Activated CD8-positive, alpha-beta memory T cell treated with anti-CD3 and anti-CD28 coated beads, Interleukin-2, amount 10 ng/mL, durations not matched to agents 7 days and 5 days (primary cell): ENCODE measurements at regions not wholly inside any gene's neighbourhood (a gene's known extent, or its start where the extent isn't known, plus 50 kb on each side); places are given as distances from the start of the nearest gene placed in this dataset.

ENCODE experiments used
- ATAC-seq: fragments of 150-1000 bp; cut with Tn5 transposase; one replicate; pipeline ENCODE4 v1.10.0; 2021; ENCODE audit warnings: moderate library complexity
- CTCF ChIA-PET: fragments of 350-600 bp; sonication (Branson Sonifier 250); formaldehyde crosslinking; loops from one replicate; lab custom pipeline; 2021; ENCODE audit warnings: antibody characterized with exemption; lab: Charles Lee
- DNase-seq: peaks from one replicate; pipeline ENCODE4 v3.0.0-alpha.2; 2020
- H3K27ac Mint-ChIP-seq: one replicate; pipeline ENCODE4 v1.8.0; 2021; ENCODE audit warnings: mild to moderate bottlenecking, mixed read lengths
- H3K27me3 Mint-ChIP-seq: one replicate; pipeline ENCODE4 v1.8.0; 2021; ENCODE audit warnings: mixed read lengths
- H3K36me3 Mint-ChIP-seq: one replicate; pipeline ENCODE4 v1.8.0; 2021; ENCODE audit warnings: mild to moderate bottlenecking, mixed read lengths
- H3K4me1 Mint-ChIP-seq: one replicate; pipeline ENCODE4 v1.8.0; 2021; ENCODE audit warnings: mixed read lengths
- H3K4me3 Mint-ChIP-seq: one replicate; pipeline ENCODE4 v1.8.0; 2021; ENCODE audit warnings: mild to moderate bottlenecking, moderate library complexity, mixed read lengths
- H3K9me3 Mint-ChIP-seq: one replicate; pipeline ENCODE4 v1.8.0; 2022; ENCODE audit warnings: low read depth, mixed read lengths

DNA sequence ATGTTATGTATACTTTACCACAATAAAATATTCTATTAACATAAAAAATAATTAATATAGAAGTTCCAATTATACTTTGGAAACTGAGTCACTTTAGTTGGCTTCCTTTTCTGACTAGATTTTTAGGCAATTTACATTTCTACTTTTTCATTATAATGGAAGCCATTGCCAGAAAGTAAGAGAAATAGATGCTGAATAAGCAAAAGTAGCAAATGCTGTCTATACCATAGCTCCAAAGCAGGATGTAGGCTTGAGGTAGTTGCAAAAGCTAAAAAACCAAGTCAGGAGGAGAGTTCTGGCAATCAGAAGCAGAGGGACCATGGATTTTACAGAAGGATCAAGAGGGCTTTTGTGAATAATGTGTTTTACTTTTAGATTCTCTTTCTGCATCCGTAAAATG, 262.4 kb upstream of the TMEM229A start:
- no peaks in the 10 kb centered on the region for H3K4me1 Mint-ChIP-seq
- no peaks in the 10 kb centered on the region for H3K36me3 Mint-ChIP-seq
- DNase-seq = no peak

DNA sequence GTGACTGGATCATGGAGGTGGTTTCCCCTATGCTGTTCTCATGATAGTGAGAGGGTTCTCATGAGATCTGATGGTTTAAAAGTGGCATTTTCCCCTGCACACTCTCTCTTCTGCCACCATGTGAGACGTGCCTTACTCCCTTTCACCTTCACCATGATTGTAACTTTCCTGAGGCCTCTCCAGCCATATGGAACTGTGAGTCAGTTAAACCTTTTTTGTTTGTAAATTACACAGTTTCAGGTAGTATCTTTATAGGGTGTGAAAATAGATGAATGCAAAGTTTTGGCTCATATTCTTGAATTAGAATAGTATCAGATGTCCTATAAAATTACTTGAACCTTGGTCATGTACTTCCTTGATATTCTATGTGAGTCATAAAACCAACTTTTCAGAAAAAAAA, 252.1 kb upstream of the TMEM229A start:
- Mint-ChIP-seq H3K27ac (no peak overlapping the region), H3K4me1 (no peaks in the 10 kb centered on the region), H3K9me3 (no peaks in the 10 kb centered on the region), H3K4me3 (no peak overlapping the region), H3K36me3 (no peaks in the 10 kb centered on the region), H3K27me3 (no peaks in the 10 kb centered on the region)
- CTCF ChIA-PET = no interaction called here
- DNase-seq = no peak
- ATAC-seq = no peak

More for the DNA sequence above, 262.4 kb upstream of the TMEM229A start:
- no peak for ATAC-seq
- Mint-ChIP-seq H3K27me3 (no peaks in the 10 kb centered on the region), H3K9me3 (peaks cover 23% of the 10 kb centered on the region), H3K27ac (no peak overlapping the region), H3K4me3 (no peak overlapping the region)
- CTCF ChIA-PET = no interaction called here

DNA sequence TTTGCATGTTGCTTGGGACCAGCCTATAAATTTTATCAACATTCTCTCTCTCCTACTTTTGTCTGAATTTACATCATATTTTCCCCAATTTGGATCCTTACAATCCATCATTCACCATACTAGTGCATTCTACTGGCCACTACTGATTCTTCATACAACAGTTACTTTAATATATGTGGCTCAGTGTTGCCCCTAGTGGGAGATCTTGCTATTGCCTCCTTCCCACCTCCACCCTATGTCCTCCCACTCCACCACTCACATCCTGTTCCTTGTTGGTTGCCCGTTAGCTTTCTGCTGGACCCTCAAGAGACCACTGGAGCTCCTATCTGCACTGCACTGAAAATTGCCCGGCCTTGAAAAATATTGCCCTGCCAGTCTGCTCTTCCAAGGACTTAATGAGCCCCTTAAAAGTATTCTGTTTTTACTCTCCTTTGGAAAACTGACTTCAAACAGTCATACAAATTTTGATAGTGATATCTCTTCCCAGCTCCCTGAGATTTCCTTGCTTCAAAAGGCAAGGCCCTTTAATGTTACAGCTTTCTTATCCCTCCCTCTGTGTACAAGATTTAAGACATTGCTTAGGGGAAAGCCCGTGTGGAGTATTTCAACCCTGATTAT, 243.2 kb upstream of the TMEM229A start:
- Mint-ChIP-seq H3K9me3 (peaks cover 2% of the 10 kb centered on the region), H3K36me3 (no peaks in the 10 kb centered on the region), H3K4me1 (no peaks in the 10 kb centered on the region), H3K27me3 (no peaks in the 10 kb centered on the region), H3K4me3 (no peak overlapping the region), H3K27ac (no peak overlapping the region)
- DNase-seq = no peak
- CTCF ChIA-PET = no interaction called here
- no peak for ATAC-seq

DNA sequence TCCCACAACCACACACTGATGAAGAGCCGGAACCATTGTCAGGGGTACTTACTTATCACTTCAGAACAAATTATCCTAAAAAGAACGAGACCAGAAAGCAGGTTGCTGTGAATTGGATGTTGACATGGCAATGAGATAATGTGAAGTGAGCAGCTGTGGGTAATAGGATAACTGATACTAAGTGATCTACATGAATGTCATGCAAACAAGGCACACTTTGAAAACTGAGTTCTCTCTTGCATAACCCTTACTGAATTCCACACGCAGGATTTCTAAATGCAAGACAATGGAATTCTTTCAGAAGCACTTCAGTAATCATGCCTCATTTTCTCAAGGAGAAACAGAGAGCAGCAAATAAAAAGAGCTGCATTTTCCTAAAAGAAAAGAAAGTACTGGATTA, 242.5 kb upstream of the TMEM229A start:
- H3K36me3 Mint-ChIP-seq = no peaks in the 10 kb centered on the region
- peaks cover 2% of the 10 kb centered on the region for H3K9me3 Mint-ChIP-seq
- H3K27ac Mint-ChIP-seq = no peak overlapping the region
- CTCF ChIA-PET = no interaction called here
- no peaks in the 10 kb centered on the region for H3K4me1 Mint-ChIP-seq
- DNase-seq (no peak), ATAC-seq (no peak)
- H3K4me3 Mint-ChIP-seq = no peak overlapping the region
- H3K27me3 Mint-ChIP-seq = no peaks in the 10 kb centered on the region

- Mint-ChIP-seq H3K27me3 (no peaks in the 10 kb centered on the region), H3K9me3 (peaks cover 2% of the 10 kb centered on the region), H3K27ac (no peak overlapping the region), H3K4me3 (no peak overlapping the region), H3K4me1 (no peaks in the 10 kb centered on the region), H3K36me3 (no peaks in the 10 kb centered on the region)
- CTCF ChIA-PET = no interaction called here
- DNase-seq (no peak), ATAC-seq (no peak)
Observed at GRCh38 chr7:124269774-124270173, 236.9 kb upstream of the TMEM229A start.

DNA sequence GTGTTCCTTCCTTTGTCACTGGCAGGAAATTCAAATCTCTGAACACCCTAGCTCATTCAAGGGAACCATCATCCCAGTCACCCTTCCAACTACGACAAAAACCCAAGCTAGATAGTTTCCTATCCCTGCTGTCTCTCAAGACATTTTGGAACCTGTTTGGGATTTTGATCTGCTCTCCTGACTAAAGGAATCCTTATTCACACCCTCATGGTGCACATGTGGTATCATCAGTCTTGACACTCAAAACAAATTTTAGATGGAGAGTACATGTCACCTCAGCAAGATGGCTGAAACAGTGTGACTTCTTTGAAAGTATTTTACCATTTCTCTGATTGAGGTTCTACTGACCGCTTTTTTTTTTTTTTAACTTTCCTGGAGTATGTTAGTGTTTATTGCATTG, 234.3 kb upstream of the TMEM229A start:
- CTCF ChIA-PET = no interaction called here
- Mint-ChIP-seq H3K9me3 (no peaks in the 10 kb centered on the region), H3K27ac (no peak overlapping the region), H3K4me3 (no peak overlapping the region), H3K27me3 (no peaks in the 10 kb centered on the region), H3K36me3 (no peaks in the 10 kb centered on the region), H3K4me1 (no peaks in the 10 kb centered on the region)
- ATAC-seq (no peak), DNase-seq (no peak)

- Mint-ChIP-seq H3K36me3 (no peaks in the 10 kb centered on the region), H3K4me3 (no peak overlapping the region), H3K27ac (no peak overlapping the region), H3K9me3 (no peaks in the 10 kb centered on the region), H3K4me1 (no peaks in the 10 kb centered on the region), H3K27me3 (no peaks in the 10 kb centered on the region)
- CTCF ChIA-PET = no interaction called here
- no peak for ATAC-seq
- DNase-seq = no peak
Observed at GRCh38 chr7:124263232-124263827, 230.5 kb upstream of the TMEM229A start.

DNA sequence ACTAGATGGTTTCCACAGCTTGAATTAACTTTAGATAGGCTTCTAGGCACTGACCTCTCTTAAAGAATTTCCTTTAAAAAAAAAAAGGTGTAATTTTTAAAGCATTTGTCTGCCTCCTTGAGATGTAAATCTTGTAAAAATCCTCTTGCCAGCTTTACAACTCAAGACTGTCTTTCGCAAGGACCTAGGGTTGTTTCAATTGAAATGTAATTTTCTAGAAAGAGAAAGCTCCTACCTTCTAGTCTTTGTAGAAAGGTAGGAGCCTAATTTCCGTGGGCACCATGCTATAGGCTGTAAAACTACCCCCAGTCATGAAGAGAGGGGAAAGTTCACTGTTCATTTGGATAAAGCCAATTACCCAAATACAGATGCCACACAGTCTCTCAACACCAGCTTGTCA, 228.8 kb upstream of the TMEM229A start:
- no peak overlapping the region for H3K4me3 Mint-ChIP-seq
- ATAC-seq (no peak), DNase-seq (no peak)
- no peaks in the 10 kb centered on the region for H3K4me1 Mint-ChIP-seq
- H3K36me3 Mint-ChIP-seq = no peaks in the 10 kb centered on the region
- H3K27ac Mint-ChIP-seq = no peak overlapping the region
- no peaks in the 10 kb centered on the region for H3K9me3 Mint-ChIP-seq
- H3K27me3 Mint-ChIP-seq = no peaks in the 10 kb centered on the region
- CTCF ChIA-PET = no interaction called here

- no peak overlapping the region for H3K27ac Mint-ChIP-seq
- CTCF ChIA-PET = no interaction called here
- H3K36me3 Mint-ChIP-seq = no peaks in the 10 kb centered on the region
- H3K9me3 Mint-ChIP-seq = peaks cover 5% of the 10 kb centered on the region
- DNase-seq (no peak), ATAC-seq (no peak)
- no peaks in the 10 kb centered on the region for H3K27me3 Mint-ChIP-seq
- H3K4me1 Mint-ChIP-seq = no peaks in the 10 kb centered on the region
- H3K4me3 Mint-ChIP-seq = no peak overlapping the region
Observed at GRCh38 chr7:124257638-124258308, 224.9 kb upstream of the TMEM229A start.

DNA sequence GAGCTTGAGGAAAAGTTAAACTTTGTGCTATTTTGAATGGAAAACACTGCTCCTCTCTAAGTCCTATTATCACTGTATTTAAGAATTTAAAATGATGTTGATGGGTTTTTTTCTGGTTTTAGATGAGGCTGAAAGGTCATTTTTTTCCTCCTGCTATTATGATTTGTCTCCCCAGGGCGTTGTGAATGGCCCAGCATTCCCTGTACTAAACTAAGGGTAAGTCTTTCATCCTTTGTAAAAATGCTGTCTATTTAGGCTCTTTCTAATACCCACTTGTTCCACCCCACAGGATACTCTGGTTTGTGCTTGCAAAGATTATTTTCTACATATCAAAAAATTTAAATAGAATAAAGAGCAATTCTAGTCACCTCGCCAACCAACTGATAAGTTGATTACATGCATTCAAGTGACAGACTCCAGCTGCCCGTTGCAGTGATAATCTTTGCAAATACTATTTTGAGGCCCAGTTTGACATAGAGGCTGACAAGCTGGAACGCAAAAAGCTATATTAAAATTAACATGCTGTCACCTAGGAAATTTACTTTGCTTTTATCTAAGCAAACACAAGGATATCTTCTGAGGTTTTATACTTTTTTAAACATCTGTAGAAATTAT, 222.3 kb upstream of the TMEM229A start:
- peaks cover 5% of the 10 kb centered on the region for H3K9me3 Mint-ChIP-seq
- no peaks in the 10 kb centered on the region for H3K27me3 Mint-ChIP-seq
- H3K4me1 Mint-ChIP-seq = no peaks in the 10 kb centered on the region
- H3K36me3 Mint-ChIP-seq = no peaks in the 10 kb centered on the region
- CTCF ChIA-PET = no interaction called here
- H3K27ac Mint-ChIP-seq = no peak overlapping the region
- no peak overlapping the region for H3K4me3 Mint-ChIP-seq
- DNase-seq (no peak), ATAC-seq (no peak)

DNA sequence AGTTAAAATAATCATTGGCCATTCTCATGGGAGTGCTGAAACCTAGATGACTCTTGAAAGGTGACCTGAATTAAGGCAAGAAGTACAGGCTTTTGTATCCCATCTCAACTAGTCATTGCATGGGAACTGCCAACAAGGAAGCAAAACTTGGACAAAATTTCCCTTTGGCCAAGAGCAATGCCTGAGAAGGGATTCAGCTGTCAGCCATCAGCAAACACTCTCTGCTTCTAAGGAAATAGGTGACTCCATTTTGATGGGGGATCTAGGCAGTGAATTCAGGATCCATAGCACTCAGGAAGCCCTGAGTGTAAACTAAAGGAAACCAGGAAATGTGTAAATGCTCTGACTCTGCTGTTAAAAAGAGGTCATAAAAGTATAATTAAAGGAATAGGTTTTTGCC, 221.5 kb upstream of the TMEM229A start:
- ATAC-seq (no peak), DNase-seq (no peak)
- H3K36me3 Mint-ChIP-seq = no peaks in the 10 kb centered on the region
- no peaks in the 10 kb centered on the region for H3K27me3 Mint-ChIP-seq
- peaks cover 5% of the 10 kb centered on the region for H3K9me3 Mint-ChIP-seq
- H3K4me1 Mint-ChIP-seq = no peaks in the 10 kb centered on the region
- no peak overlapping the region for H3K4me3 Mint-ChIP-seq
- CTCF ChIA-PET = no interaction called here
- no peak overlapping the region for H3K27ac Mint-ChIP-seq

DNA sequence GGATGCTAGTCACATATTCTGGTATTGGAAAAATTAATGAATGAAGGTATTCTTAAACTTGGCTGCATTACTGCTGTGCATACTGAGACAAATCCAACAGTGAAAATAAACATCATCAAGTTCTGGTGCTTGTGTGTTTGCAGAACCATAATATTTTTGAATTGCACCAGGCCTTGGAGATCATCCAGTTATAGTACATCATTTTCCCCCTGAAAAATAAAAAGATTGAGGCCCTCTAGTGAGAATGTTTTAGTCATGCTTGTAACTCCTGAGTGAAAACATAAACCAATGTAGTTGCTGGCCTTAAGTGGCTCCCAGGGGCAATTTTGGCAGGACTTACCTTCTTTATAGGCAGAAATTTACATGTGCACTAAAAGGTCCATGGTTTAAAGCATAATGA, 218.8 kb upstream of the TMEM229A start:
- no peak overlapping the region for H3K27ac Mint-ChIP-seq
- DNase-seq (no peak), ATAC-seq (no peak)
- H3K27me3 Mint-ChIP-seq = no peaks in the 10 kb centered on the region
- no peak overlapping the region for H3K4me3 Mint-ChIP-seq
- CTCF ChIA-PET = no interaction called here
- no peaks in the 10 kb centered on the region for H3K36me3 Mint-ChIP-seq
- peaks cover 5% of the 10 kb centered on the region for H3K9me3 Mint-ChIP-seq
- H3K4me1 Mint-ChIP-seq = no peaks in the 10 kb centered on the region

DNA sequence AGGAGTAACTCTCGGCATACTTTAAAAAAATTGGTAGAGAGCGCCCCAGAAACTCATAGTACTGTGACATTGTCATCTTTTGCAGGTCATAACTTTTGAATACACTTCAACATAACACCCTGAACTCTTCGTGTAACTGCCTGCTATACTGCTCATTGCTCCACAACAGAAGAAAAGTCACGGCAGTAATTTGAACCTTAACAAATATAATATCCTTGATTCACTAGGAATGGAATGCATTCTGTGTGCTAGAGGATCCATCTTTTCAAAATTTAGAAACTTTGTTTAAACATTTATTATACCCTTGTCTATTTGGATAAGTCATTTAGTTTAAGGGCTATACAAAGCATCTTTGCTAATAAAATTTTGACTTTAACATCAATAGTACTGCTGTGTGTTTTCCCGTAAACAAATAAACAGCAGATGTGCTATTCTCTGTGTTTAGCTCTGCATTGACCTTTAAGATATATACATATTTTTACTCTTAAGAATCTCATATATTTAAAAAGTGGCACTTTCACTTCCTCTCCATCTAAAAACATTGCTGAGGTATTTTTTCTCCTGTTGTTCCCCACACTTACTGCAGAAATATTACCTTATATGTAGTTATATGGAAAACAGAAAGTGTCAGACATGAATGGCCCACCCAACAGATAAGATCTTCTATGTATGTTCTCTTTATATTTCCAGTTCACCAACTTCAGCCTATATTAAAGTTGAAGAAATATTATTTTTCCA, 217.6 kb upstream of the TMEM229A start:
- Mint-ChIP-seq H3K27me3 (no peaks in the 10 kb centered on the region), H3K4me1 (no peaks in the 10 kb centered on the region), H3K36me3 (no peaks in the 10 kb centered on the region), H3K9me3 (peaks cover 5% of the 10 kb centered on the region), H3K27ac (no peak overlapping the region), H3K4me3 (no peak overlapping the region)
- DNase-seq = no peak
- CTCF ChIA-PET = interaction anchor here (0.6 kb wide), 1 partner anchor 440 kb away, joined by 3 read pairs; no protein-coding TSS in a partner anchor
- no peak for ATAC-seq
